HG02870 (cell line): ENCODE measurements at regions not wholly inside any gene's neighbourhood (a gene's known extent, or its start where the extent isn't known, plus 50 kb on each side); places are given as distances from the start of the nearest gene placed in this dataset.

ENCODE experiments used
- ATAC-seq: cut with Tn5 transposase; IDR thresholded peaks from one replicate; pipeline ENCODE4 v1.9.1; 2021; ENCODE audit warnings: mild to moderate bottlenecking, moderate library complexity; ENCODE audit not compliant: unreplicated experiment

DNA sequence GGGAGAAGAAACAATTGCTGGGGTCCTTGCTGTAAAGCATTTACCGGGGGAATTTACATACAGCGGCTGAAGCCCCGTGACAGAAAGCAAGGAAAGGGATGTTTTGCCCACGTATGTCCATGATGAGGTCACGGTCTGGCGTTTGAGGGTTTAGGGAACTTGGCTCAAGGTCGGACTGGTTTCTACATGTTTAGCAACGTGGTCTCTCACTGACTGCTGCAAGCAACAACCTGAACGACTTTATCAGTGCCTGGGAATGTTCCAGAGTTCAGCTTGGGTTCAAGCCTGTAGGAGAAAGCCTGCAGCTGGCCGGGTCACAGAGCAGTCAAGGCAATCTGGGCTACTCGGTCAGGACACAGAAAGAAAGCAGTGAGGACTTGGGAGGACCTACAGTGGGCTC is 323.3 kb downstream of the AJAP1 start:
- ATAC-seq = no peak

DNA sequence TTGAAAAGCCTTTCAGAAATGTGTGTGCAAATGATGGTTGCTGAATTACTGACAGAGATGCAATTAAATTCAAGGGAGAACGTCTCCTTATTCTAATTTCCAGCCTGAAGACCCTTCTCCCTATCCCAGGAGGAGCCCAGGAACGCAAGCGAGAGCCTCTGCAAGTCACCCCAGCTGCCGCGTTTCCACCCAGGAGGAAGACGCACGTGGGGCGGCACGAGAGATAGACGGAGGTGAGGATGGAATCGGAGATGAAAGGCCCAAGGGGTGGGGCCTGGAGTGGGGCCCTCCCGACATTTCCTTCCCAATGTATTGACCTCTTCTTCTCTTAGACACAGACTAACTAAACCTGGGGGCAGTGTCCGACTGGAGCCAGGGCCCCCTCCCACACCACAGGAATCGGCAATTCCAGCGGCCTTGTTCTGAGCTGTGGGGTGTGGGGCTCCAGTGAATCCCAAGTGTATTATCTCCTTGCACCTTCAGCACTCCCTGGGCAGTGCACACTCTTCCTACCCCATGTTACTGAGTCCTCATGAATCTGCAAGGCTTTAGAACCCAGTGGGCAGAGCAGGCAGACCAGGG is 322.5 kb downstream of the AJAP1 start:
- ATAC-seq = no peak

DNA sequence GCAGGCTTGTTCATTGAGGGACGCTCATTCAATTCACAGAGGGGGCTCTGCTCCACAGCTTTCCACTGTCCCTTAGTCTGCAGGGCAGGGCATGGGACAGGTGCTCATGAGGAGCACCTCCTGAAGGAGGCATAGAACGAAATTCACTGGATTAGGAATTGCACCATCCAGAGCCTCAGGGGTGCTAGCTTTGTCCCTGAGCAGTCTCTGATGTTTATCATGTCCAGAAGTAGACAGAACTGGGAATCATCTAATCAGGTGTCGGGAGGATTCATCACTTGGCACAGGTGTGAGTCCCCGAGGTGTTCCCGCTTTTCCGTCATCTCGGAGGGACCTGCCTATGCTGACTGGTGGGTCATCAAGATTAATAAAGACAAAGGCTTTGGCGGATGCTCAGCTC is 321.4 kb downstream of the AJAP1 start:
- no peak for ATAC-seq

DNA sequence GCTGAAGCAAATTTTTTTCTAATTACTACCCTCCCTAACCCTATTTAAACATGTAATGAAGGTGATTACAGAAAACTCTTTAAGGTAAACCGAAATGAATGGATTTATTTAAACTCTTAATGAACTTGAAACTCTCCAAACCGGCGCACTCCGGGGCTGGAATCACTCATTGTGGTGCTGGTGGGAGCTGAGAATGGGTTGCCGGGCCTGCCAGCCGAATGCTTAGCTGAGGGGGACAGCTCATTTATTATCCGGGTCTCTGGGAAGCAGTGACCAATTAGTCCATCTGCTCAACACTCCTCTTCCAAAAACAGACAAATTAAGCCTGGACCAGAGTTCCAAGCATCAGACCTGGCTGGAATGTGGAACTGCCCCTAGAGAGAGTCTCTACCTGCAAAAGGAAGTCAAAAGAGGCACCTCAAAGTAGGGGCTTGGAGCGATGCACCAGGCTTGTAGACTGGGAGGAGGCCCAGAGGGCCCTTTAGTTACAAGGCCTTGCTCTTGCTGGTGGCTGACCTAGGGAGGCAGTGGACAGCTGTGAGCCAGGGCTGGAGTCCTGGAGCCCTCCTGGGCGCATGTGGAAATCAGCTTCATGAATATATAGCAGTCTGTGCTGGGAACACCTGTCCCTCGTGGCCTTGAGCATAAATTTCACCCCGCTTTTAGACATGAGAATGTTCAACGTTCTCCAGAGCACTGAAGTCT is 320.7 kb downstream of the AJAP1 start:
- no peak for ATAC-seq

DNA sequence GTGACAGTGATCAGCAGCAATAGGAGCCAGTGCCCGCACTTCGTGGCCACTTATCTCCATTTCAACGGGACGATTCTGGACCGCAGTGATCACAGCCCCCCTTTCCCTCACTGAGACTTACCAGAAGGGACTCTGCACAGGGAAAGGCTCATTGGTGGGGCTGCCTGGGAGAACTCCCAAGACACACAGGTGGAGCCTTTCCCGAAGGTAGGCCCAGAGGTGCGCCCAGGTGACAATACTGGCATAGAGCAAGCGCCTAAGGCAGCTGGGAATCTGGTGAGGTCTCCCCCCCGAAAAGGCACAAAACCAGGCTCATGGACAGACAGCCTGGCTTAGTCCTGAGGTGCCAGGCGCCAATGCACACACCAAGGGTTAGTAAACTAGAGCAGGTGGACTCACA is 318.9 kb downstream of the AJAP1 start:
- ATAC-seq = no peak

DNA sequence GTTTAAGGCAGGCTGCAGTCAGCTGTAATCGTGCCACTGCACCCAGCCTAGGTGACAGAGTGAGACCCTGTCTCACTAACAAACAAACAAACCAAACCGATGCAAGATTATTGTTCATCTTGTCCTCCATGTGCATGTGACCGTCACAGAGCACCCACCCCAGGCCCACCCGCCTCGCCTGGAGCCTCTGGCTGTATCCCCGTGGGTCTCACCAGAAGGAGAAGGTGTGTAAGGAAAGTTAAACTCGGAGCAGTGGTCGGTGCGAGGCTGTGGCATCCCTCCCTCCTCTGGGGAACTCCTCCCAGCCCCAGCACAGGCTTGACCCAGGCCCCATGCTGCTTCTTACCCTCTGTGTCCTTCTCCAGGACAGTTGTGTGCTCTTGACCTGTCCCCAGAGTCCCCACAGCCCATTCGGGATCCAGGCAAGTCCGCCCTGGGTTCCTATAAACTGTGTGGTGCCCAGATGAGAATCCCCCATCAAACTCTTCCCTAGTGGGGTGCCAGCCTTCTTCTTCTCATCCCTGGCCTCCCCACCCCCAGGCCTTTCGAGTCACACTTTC is 318.4 kb downstream of the AJAP1 start:
- ATAC-seq = no peak

DNA sequence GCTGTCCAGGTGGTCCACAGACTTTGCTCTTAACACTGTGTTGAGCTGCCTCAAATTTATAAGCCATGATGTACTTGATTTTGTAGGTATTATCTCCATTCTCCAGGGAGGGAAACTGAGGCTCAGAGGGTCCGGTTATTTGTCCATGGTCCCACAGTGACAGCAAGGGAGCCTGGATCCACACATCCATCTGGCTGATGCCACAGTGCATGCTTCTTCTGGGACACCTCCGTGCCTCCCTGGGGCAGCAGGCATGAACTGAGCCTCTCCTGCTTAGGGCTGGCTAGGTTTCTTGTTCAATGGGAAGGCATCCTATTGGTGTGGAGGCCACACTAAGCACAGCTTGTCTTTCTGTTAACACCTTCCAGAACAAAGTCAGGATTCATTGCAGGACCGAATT is 317.3 kb downstream of the AJAP1 start:
- no peak for ATAC-seq

DNA sequence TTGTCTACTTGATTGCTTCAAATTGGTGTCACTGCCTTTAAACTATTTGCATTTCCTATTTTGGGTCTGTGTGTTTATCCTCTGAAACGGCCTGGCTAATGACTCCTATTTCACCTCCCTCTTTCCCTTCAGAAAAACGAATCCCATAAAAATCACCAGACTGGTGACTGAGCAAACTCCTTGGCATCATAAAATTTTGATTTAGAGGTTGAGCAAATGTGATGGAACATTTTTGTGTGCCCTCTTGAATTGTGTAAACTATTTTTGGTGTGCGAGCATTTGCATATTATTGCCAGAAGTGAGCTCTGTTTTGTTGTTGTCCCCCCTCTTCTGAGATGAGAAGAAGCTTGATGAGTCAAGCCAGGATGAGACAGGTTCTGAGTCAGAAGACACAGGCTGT is 316.1 kb downstream of the AJAP1 start:
- no peak for ATAC-seq

DNA sequence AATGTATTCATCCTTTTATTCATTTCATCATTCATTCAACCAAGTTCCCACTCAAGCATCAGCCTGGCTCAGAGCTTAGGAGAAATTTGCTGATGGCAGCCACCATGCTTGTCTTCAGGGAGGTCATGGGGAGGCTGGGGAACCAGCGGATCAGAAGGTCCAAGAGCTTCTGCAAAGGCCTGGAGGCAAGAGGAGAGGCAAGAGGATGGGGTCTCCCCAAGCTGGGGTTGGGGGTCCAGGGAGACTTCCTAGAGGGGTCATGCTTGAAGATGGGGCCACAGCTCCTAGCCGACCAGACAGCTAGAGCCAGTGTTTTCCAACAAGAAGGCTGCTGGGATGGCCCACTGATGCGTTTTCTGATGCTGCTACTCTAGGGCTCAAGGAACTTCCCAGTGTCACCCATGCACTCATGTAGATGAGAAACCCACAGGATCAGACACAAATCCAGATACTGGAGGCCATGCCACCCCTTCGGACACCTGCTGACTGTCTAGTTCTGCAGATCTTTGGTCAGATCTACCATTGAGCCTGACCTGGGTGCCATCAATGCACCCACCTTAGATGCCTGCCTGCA is 315.2 kb downstream of the AJAP1 start:
- no peak for ATAC-seq

DNA sequence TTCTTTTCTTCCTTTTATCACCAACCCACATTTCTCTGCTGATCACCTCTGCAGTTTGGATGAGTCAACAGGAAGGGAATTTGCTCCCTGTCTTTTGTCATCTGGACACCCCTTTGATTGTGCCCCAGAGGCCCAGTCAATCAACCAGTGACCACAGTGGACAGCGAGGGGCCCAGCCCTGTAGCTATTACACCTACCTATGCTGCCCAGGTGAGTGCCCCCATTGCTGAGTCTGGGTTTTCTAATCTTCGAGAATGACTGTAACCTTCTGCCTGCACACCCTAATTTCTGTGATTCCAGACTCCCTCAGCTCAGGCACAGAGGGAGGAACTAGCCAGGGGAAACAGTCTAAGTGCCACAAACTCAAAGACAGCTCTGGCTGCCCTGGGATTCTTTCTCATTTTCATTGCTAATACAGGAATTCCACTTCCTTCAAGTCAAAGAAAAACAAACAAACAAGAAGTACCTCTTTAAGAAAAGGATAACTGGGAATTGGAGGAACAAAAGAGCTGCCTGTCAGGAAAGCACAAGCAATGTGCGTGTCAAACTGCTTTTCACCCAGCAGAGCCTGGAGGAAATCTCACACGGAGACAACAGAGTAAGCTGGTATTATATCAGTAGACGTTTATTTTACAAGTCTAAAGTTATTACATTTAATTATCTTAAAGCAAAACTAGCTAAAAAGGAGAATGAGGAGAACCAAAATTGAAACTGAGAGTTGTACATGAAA is 311.1 kb downstream of the AJAP1 start:
- ATAC-seq = no peak

DNA sequence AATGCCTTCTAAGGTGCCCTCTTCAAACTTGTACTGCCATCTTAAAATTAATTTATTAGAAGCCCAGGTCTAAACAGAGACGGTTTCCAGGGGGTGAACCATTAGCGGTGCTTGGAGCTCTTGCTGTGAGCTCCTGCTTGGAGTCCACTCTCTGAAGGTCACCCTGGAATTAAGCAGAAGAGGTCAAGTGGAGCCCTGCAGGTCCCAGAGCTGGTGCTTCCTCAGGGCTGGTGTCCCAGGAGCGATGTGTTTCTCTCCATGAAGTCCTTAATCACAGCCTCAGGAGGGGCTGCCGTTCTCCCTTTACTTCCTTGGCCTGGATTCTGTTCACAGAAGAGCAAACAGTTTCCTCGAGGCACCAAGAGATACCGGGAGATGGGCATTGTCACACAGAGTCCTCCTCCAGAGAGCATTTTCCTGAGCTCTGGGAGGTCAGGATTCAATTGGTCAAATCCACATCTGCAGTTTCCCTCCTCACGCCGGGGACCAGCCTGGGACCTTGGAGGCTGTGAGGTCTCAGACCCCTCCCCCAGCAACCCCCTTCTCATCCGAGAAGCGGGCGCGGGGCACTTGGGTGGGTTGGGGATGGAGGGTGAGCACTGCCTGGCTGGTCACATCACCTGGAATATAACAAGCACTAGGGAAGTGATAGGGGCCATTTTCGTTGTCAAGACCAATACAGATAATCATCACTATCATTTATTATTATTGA is 310.4 kb downstream of the AJAP1 start:
- ATAC-seq = no peak

DNA sequence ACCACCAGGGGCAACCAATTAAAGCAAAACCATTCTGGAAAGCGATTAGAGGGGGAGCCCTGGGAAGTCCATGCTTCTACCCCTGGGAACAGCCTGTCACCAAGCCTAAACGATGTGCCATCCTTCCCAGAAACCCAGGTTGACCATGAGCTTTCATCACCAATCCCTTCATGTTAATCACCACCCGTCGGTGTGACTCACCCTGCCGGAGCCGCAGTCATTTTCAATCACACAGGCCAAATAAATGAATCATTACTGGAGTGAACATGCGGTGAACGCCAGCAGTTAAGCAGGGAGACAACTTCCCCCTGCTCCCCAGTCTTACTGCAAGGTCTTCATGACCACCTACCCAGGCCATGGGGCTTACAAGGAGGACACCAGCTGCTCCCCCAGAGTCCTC is 308.8 kb downstream of the AJAP1 start:
- ATAC-seq = no peak

DNA sequence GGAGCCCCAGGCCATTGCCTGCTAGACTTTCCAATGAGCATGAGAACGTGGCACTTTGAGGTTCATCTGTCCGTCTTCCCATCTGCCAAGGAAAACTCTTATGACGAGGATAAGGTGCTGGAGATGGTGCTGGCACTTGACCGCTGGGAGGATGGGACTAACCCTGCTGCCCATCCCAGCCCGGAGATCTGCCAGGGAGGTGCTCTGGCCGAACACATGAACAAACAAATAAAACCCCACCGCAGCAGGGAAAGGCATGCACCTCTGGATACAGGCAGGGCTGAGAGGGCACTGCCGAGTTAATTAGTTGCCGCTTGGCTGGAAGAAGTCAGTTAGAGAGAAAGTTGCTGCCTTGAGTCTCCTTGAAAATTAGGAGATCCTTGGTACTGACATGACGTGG is 308.4 kb downstream of the AJAP1 start:
- ATAC-seq = no peak

DNA sequence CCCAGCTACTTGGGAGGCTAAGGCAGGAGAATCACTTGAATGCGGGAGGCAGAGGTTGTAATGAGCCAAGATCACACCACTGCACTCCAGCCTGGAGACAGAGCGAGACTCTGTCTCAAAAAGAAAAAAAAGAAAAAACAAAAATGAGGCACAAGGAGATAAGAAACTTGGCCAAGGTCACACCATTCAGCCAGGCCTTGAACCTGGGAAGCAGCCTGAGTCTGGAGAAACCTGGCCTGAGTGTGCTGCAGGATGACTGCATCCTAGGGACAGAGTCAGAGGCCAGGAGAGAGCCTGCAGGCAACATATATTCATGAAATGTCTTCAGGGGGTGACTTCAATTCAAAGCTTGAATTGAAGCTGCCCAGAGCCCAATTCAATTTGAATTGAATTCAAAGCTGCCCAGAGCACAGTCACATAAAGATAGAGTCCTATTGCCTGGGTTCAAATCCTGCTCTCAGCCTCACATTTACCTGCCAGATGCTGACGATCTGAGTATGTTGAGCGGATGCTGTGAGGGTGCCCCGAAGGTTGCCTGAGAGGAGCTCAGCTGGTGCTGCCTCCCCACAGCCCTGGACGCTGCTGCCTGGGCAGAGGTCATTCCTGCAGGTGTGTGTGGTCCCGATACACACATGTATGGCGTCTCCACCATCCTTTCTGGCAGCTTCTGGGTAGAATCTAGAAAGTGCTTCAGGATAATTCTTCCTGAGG is 307.7 kb downstream of the AJAP1 start:
- no peak for ATAC-seq

DNA sequence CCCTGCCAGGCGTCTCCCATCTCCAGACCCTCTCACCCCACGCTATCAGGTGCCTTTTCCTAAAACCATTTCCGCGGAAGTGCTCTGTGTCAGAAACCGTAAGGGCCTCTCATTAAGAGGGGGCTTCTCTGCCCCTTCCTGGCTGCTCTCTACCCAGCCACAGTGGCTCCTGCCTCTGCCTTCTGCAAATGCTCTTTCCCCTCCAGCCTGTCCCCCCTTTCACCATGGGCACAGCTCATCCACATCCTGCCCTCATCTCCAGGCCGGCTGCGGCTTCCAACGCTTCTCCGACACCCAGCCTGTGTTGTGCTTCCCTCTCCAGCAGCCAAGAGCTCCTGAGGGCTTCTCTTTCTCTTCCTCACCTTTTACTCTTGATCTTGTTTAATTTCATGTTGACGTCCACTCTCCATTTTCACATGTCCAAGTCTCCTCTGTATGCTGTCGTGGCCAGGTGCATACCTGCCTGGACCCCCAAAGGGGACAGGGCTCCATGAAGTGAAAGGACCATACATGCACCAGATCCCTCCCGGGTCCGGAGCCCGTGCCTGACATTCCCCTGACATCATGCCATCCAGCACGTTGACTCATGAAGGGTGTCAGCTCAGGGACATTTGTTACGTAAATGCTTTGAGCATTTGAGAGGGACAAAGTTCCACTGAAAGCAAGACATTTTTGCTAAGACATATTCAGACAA is 306.5 kb downstream of the AJAP1 start:
- no peak for ATAC-seq

DNA sequence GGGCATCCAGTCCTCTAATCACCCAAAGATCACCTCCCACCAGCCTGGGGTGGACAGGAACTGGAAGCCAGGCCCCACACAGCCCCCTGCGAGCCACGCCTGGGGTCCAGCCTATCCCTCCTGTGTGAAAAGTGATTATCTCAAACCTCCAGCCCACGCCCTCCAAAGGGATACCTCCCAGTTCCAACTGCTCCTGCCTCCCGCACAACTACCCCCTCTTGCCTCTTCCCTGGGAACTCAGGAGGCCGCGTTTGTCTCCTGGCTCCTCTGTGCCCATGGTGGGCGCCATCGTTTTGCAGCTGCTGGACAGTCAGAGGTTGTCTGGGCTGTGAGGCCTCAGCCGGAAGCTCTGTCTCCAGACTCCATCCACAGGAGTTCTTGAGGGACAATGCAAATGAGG is 305.9 kb downstream of the AJAP1 start:
- no peak for ATAC-seq

DNA sequence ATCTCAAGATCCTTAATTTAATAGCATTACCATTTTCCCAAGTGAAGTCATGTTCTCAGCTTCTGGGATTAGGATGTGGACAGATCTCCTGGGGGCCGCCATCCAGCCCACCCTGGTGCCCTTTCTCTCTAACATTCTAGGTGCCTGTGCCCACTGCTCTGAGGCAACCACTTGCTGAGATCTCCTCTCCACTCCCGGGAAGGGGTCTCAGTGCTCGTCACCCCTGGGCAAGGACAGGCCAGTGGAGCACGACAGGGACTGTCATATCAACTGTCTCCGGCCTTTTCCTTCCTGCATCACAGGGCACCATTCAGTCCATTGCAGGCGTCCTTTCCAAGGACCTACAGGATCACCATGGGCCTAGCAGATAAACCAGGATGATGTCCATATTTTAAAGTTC is 304.8 kb downstream of the AJAP1 start:
- no peak for ATAC-seq

DNA sequence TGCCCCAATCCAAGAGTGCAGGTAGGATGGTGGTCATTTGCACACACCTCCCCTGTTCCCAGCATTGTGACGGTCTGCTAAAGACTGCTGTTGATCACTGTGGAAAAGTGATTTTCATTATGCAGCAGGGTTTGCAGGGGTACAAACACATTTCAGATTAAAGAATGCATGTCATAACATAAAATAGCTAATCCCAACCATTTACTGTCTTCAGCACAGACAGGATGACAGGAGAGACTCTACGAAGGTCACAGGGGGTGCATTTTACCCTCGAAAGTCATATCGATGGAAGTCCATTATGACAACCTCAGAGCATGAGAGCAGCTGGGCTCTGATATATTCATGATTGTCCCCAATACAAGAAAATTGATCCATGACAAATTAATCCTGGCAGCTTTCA is 302.6 kb downstream of the AJAP1 start:
- ATAC-seq = no peak

DNA sequence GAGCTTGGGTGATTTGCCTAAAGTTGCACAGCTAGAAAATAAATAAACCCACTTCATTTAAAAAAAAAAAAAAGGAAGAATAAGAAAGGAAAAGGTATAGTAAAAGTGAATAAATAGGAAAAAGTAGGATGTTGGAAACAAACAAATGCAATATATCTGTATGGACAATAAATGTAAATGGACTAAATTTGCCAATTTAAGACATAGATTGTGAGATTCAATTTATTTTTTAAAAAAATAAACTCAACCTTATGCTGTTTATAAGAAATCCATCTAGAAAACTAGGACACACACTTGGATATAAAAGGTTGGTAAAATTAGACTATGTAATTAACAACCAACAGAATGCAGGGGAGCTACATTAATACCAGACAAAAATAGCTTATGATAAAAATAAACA is 300.0 kb downstream of the AJAP1 start:
- no peak for ATAC-seq

DNA sequence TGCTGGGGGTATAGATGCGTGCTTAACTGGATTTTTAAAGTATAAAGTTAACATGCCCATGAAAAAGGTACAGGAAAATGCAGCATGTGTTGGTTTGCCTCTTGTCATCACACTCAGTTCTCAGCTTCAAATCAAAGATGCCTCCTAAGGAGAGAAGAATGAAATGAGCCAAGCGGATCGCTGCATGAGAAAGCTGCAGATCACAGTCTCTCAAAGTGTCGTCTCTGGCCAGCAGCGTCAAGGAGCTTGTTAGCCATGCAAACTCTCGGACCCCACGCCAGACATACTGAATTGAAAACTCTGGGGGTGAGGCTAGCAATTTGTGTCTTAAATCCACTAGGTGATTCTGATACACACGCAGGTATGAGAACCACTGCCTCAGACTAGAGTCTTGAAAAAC is 297.2 kb downstream of the AJAP1 start:
- no peak for ATAC-seq
